ENCODE measurements at regions not wholly inside any gene's neighbourhood (a gene's known extent, or its start where the extent isn't known, plus 50 kb on each side); places are given as distances from the start of the nearest gene placed in this dataset.

- TF ChIP-seq CTCF (IDR thresholded peaks at IDR 0.05; ENCODE audit: insufficient read depth, low read depth, low read length), result no peak
- TF ChIP-seq EZH2 (IDR thresholded peaks at IDR 0.05; ENCODE audit: insufficient read depth, low read length), result no peak
Observed at GRCh38 chr3:72242326-72242725, 457.4 kb upstream of the PROK2 start.

Data from astrocyte (in vitro differentiated cells and primary cell).